NT2/D1 (cell line): ENCODE measurements at regions not wholly inside any gene's neighbourhood (a gene's known extent, or its start where the extent isn't known, plus 50 kb on each side); places are given as distances from the start of the nearest gene placed in this dataset.

Source experiments
- YY1 ChIP-seq: IDR thresholded peaks from 2 replicates; pipeline ENCODE4 v1.6.1; 2011; ENCODE audit not compliant: insufficient read length, insufficient read depth
- ZNF274 ChIP-seq: IDR thresholded peaks from 2 replicates; pipeline ENCODE4 v1.6.1; 2011; ENCODE audit warnings: mild to moderate bottlenecking, low read depth, low read length

GRCh38 chr2:210963386-210963785, 407.0 kb downstream of the CPS1 start:
- TF ChIP-seq ZNF274, result no peak
- TF ChIP-seq YY1, result no peak
